MM.1S (cell line): ENCODE measurements at regions not wholly inside any gene's neighbourhood (a gene's known extent, or its start where the extent isn't known, plus 50 kb on each side); places are given as distances from the start of the nearest gene placed in this dataset.

Experiments
- CTCF ChIP-seq: fragments of 300-600 bp; sonication (generic); IDR thresholded peaks from 2 replicates; pipeline ENCODE4 v1.5.1; 2016; ENCODE audit warnings: antibody characterized with exemption, low read length, mixed read lengths
- EZH2phosphoT487 ChIP-seq: fragments of 300-600 bp; sonication (generic); IDR thresholded peaks from 2 replicates; pipeline ENCODE4 v1.6.1; 2018; ENCODE audit warnings: antibody characterized with exemption, low read length

GRCh38 chr4:19437008-19437407 lies 814.7 kb upstream of the SLIT2 start:
- TF ChIP-seq CTCF (no peak), EZH2phosphoT487 (no peak)
